Peyer's patch (tissue), 4 donors: ENCODE measurements at regions not wholly inside any gene's neighbourhood (a gene's known extent, or its start where the extent isn't known, plus 50 kb on each side); places are given as distances from the start of the nearest gene placed in this dataset.

Experiments used
- CTCF ChIP-seq, 6 experiments: fragments of 450-650 bp in 4 of 6; fragments of 200-600 bp in 2 of 6; sonication (generic) in 1 of 6; IDR thresholded peaks; one replicate each; pipeline ENCODE4 v1.5.1; 2017 to 2019; ENCODE audit warnings: antibody characterized with exemption in 6 of 6, mild to moderate bottlenecking in 3 of 6, moderate library complexity in 1 of 6
- POLR2A ChIP-seq, 2 donors: fragments of 450-650 bp; IDR thresholded peaks; one replicate each; pipeline ENCODE4 v1.5.1; 2017; ENCODE audit warnings: antibody characterized with exemption in 2 of 2, mild to moderate bottlenecking in 2 of 2, moderate library complexity in 2 of 2

DNA sequence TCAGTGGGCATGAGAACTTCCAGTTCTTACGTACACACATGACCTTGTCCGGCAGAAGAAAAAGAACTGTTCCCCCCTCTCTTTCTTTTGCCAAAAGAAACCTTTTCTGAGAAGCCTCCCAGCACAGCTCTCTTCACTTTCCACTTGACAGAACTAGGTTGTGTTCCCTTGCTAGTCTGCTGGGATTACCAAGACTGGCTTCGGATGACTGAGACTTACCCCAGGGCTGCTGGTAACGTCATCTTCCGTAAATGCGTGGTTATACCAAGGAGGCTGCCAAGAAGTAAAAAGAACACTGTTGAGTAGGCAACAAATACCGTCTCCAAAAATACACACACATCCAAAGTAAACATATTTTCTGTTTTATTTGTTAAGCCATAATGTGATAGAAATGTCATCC is 908.2 kb downstream of the EFNB2 start:
- no peak for TF ChIP-seq CTCF (IDR thresholded peaks at IDR 0.05)
- TF ChIP-seq POLR2A (IDR thresholded peaks at IDR 0.05), result no peak
